Nephron (organoid): ENCODE measurements at regions not wholly inside any gene's neighbourhood (a gene's known extent, or its start where the extent isn't known, plus 50 kb on each side); places are given as distances from the start of the nearest gene placed in this dataset.
"Not testable (repeated sequence)": the region's sequence is repeated elsewhere in the genome, so short reads cannot be mapped to it uniquely, and the experiment has no call there.

ENCODE experiments used
- H3K27ac Mint-ChIP-seq, 3 experiments: 2 replicates each; pipeline ENCODE4 v1.8.0; 2020; ENCODE audit warnings: mixed read lengths in 3 of 3, mild to moderate bottlenecking in 2 of 3, moderate library complexity in 1 of 3
- H3K27me3 Mint-ChIP-seq: 2 replicates; pipeline ENCODE4 v1.8.0; 2021; ENCODE audit warnings: low read depth, mild to moderate bottlenecking, moderate library complexity, mixed read lengths
- H3K36me3 Mint-ChIP-seq: 2 replicates; pipeline ENCODE4 v1.8.0; 2020; ENCODE audit warnings: low read depth, mixed read lengths
- H3K4me1 Mint-ChIP-seq: 2 replicates; pipeline ENCODE4 v1.8.0; 2020; ENCODE audit warnings: mixed read lengths
- H3K4me3 Mint-ChIP-seq, 3 experiments: 2 replicates each; pipeline ENCODE4 v1.8.0; 2020; ENCODE audit warnings: mild to moderate bottlenecking in 3 of 3, mixed read lengths in 3 of 3, moderate library complexity in 2 of 3
- H3K9me3 Mint-ChIP-seq: 2 replicates; pipeline ENCODE4 v1.8.0; 2020; ENCODE audit warnings: mixed read lengths
- TF ChIP-seq, protein P1 (sequence below), 3 experiments: fragments of 200-600 bp; sonication (generic); IDR thresholded peaks; one replicate each; pipeline ENCODE4 v1.5.0; 2021; ENCODE audit warnings: antibody characterized with exemption in 3 of 3; ENCODE audit not compliant: unreplicated experiment in 3 of 3

DNA sequence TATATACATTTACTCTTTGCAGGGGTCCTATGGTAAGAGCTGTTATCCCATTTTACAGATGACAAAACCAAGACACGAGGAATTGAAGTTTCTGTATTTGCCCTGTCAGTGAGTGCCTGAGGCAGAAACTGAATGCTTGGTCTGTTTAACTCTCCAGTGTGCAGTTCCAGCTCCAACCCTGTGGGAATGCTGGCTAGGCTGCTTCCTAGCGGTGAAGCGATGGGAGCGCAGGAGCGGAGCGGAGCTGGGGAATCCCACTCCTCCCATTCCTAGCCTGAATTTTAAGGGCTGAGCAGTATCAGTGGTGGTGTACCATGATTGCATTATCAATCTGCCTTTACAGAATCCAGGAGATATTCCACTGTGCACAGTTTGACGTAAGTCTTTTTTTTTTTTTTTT lies 202.3 kb downstream of the LRRC70 start:
- H3K4me1 Mint-ChIP-seq, result no peaks in the 10 kb centered on the region
- no peak overlapping the region for H3K27ac Mint-ChIP-seq
- H3K27me3 Mint-ChIP-seq, result peaks cover 8% of the 10 kb centered on the region
- TF ChIP-seq, protein P1, sequence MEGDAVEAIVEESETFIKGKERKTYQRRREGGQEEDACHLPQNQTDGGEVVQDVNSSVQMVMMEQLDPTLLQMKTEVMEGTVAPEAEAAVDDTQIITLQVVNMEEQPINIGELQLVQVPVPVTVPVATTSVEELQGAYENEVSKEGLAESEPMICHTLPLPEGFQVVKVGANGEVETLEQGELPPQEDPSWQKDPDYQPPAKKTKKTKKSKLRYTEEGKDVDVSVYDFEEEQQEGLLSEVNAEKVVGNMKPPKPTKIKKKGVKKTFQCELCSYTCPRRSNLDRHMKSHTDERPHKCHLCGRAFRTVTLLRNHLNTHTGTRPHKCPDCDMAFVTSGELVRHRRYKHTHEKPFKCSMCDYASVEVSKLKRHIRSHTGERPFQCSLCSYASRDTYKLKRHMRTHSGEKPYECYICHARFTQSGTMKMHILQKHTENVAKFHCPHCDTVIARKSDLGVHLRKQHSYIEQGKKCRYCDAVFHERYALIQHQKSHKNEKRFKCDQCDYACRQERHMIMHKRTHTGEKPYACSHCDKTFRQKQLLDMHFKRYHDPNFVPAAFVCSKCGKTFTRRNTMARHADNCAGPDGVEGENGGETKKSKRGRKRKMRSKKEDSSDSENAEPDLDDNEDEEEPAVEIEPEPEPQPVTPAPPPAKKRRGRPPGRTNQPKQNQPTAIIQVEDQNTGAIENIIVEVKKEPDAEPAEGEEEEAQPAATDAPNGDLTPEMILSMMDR (IDR thresholded peaks at IDR 0.05; ENCODE audit: unreplicated experiment in 3 of 3), result no peak
- no peaks in the 10 kb centered on the region for H3K36me3 Mint-ChIP-seq
- H3K4me3 Mint-ChIP-seq, result no peak overlapping the region
- no peaks in the 10 kb centered on the region for H3K9me3 Mint-ChIP-seq

- Mint-ChIP-seq H3K27ac (no peak overlapping the region), H3K4me3 (no peak overlapping the region), H3K4me1 (no peaks in the 10 kb centered on the region), H3K9me3 (no peaks in the 10 kb centered on the region), H3K27me3 (peaks cover 9% of the 10 kb centered on the region), H3K36me3 (no peaks in the 10 kb centered on the region)
- TF ChIP-seq, protein P1 (IDR thresholded peaks at IDR 0.05; ENCODE audit: unreplicated experiment in 3 of 3), result no peak
These were observed 201.6 kb downstream of the LRRC70 start for GRCh38 chr5:62780230-62780629.

DNA sequence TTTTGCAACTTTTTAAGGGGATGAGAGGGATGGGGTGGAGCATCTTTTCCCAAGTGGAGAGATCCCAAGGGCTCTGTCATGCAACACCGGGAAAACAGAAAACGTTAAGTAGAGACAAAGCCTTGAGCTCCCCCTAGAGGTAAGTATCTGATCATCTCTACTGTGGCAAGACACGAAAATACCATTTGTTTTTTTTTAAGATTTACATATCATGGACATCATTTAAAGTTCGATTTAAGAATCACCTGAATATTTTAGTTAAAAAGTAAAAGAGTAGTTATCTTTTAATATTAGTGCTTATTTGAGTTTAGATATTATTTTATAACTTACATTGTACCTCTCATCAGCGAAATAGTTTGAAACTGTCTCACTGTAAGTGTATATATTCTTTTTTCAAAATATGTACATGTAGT lies 200.4 kb downstream of the LRRC70 start:
- Mint-ChIP-seq H3K4me3 (no peak overlapping the region), H3K9me3 (no peaks in the 10 kb centered on the region), H3K36me3 (no peaks in the 10 kb centered on the region), H3K27me3 (peaks cover 7% of the 10 kb centered on the region), H3K27ac (no peak overlapping the region), H3K4me1 (no peaks in the 10 kb centered on the region)
- TF ChIP-seq, protein P1 (IDR thresholded peaks at IDR 0.05; ENCODE audit: unreplicated experiment in 3 of 3), result peak; percentile 62 to 79 (median 68)

GRCh38 chr5:62778316-62779009 lies 199.8 kb downstream of the LRRC70 start:
- H3K27ac Mint-ChIP-seq, result no peak overlapping the region
- H3K9me3 Mint-ChIP-seq, result no peaks in the 10 kb centered on the region
- no peak overlapping the region for H3K4me3 Mint-ChIP-seq
- H3K4me1 Mint-ChIP-seq, result no peaks in the 10 kb centered on the region
- no peaks in the 10 kb centered on the region for H3K36me3 Mint-ChIP-seq
- H3K27me3 Mint-ChIP-seq, result peaks cover 3% of the 10 kb centered on the region
- TF ChIP-seq, protein P1 (IDR thresholded peaks at IDR 0.05; ENCODE audit: unreplicated experiment in 3 of 3), result no peak

DNA sequence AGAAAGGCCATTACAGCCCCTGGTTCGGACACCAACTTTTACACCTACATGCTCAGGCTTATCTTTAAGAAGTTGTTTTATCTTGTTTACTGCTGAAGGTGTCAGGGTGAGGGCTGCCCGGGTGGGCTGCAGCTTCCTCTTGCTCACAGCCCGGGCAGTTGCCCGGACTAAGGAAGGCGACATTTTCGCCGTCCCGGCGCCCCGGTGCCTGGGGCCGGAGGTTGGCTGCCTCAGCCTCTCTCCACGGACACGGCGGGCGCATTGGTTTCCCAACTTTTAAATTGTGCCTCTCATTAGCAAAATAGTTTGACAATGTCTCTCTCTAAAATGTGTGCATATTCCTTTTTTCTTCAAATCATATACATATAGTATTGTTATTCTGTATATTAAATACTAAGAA lies 198.5 kb downstream of the LRRC70 start:
- H3K36me3 Mint-ChIP-seq, H3K9me3 Mint-ChIP-seq, H3K27me3 Mint-ChIP-seq, H3K4me3 Mint-ChIP-seq, H3K27ac Mint-ChIP-seq, H3K4me1 Mint-ChIP-seq: not testable (repeated sequence)

- H3K36me3 Mint-ChIP-seq, H3K4me3 Mint-ChIP-seq, H3K4me1 Mint-ChIP-seq, H3K27me3 Mint-ChIP-seq, H3K27ac Mint-ChIP-seq, H3K9me3 Mint-ChIP-seq: not testable (repeated sequence)
These were observed 198.0 kb downstream of the LRRC70 start for GRCh38 chr5:62776592-62776991.

DNA sequence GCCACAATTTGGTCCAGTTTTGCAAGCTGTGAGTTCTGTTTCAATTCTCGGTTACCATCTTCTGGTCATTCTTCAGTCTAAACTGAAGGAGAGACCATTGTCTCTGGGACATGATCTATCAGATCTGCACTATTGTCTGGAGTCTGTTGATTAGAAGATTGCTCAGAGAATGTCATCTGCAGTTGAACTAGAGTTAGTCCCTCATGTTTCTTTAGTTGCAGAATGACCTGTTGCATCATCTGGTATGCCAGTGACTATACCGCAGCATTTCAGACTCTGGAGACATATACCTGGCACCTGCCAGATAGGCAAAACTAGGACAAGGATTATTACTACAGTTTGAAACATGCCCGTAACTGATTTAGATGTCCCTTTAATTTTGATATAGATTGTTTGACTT lies 194.8 kb downstream of the LRRC70 start:
- Mint-ChIP-seq H3K4me3 (no peak overlapping the region), H3K27ac (no peak overlapping the region), H3K9me3 (no peaks in the 10 kb centered on the region), H3K27me3 (peaks cover 3% of the 10 kb centered on the region), H3K4me1 (no peaks in the 10 kb centered on the region), H3K36me3 (no peaks in the 10 kb centered on the region)
- TF ChIP-seq, protein P1 (IDR thresholded peaks at IDR 0.05; ENCODE audit: unreplicated experiment in 3 of 3), result no peak
